SU-DHL-6 (cell line): ENCODE measurements at regions not wholly inside any gene's neighbourhood (a gene's known extent, or its start where the extent isn't known, plus 50 kb on each side); places are given as distances from the start of the nearest gene placed in this dataset.

Experiments
- H2AFZ ChIP-seq: fragments of 200-600 bp; sonication (generic); 2 replicates; pipeline ENCODE4 v1.6.1; 2014; ENCODE audit warnings: low read depth, mild to moderate bottlenecking, moderate library complexity, mixed read lengths, antibody characterized with exemption, low read length; ENCODE audit not compliant: severe bottlenecking
- H3F3A ChIP-seq: fragments of 200-600 bp; shearing (Covaris generic); 2 replicates; pipeline ENCODE4 v1.6.0; 2016; ENCODE audit warnings: antibody characterized with exemption, mild to moderate bottlenecking; ENCODE audit not compliant: insufficient read depth
- H3K27ac ChIP-seq: fragments of 200-600 bp; sonication (generic); 2 replicates; pipeline ENCODE4 v1.5.1; 2016; ENCODE audit warnings: low read depth, mild to moderate bottlenecking, low read length, moderate library complexity, mixed read lengths
- H3K27me3 ChIP-seq: fragments of 200-600 bp; sonication (generic), shearing (Covaris generic); 2 replicates; pipeline ENCODE4 v1.6.0; 2014; ENCODE audit warnings: mild to moderate bottlenecking, low read length
- H3K36me3 ChIP-seq: fragments of 200-600 bp; sonication (generic); 2 replicates; pipeline ENCODE4 v1.6.1; 2014; ENCODE audit warnings: mild to moderate bottlenecking, low read length, mixed read lengths
- H3K4me2 ChIP-seq: fragments of 300-600, 200-600 bp; shearing (Covaris generic), sonication (generic); 2 replicates; pipeline ENCODE4 v1.6.0; 2014; ENCODE audit warnings: low read length, low read depth, mild to moderate bottlenecking; ENCODE audit not compliant: poor library complexity, severe bottlenecking
- H3K4me3 ChIP-seq: fragments of 200-600 bp; sonication (generic); 2 replicates; pipeline ENCODE4 v1.5.1; 2014; ENCODE audit warnings: antibody characterized with exemption, low read length, mild to moderate bottlenecking, mixed read lengths; ENCODE audit not compliant: insufficient read depth, poor library complexity, severe bottlenecking
- H3K79me2 ChIP-seq: fragments of 200-600 bp; sonication (generic); 2 replicates; pipeline ENCODE4 v1.6.1; 2014; ENCODE audit warnings: mild to moderate bottlenecking, low read length, moderate library complexity; ENCODE audit not compliant: insufficient read depth
- H3K9ac ChIP-seq: fragments of 200-600 bp; sonication (generic); 2 replicates; pipeline ENCODE4 v1.7.0; 2014; ENCODE audit warnings: mild to moderate bottlenecking, low read length
- H3K9me2 ChIP-seq: fragments of 200-600 bp; sonication (generic); replicated peaks from 2 replicates; pipeline ENCODE4 v1.6.1; 2014; ENCODE audit warnings: low read length; ENCODE audit not compliant: insufficient read depth
- H3K9me3 ChIP-seq: fragments of 200-600 bp; sonication (generic); 2 replicates; pipeline ENCODE4 v1.6.1; 2014; ENCODE audit warnings: low read length, mixed read lengths; ENCODE audit not compliant: insufficient read depth
- H4K20me1 ChIP-seq: fragments of 200-600 bp; sonication (generic); 2 replicates; pipeline ENCODE4 v1.6.1; 2014; ENCODE audit warnings: low read depth, mild to moderate bottlenecking, antibody characterized with exemption, low read length, moderate library complexity, mixed read lengths
- EZH2phosphoT487 ChIP-seq: fragments of 200-600 bp; sonication (generic), shearing (Covaris generic); conservative IDR thresholded peaks from 2 replicates; pipeline ENCODE4 v1.6.1; 2018; ENCODE audit warnings: mild to moderate bottlenecking, antibody characterized with exemption, low read length, moderate library complexity, mixed read lengths
- TF ChIP-seq, protein P1 (sequence below): fragments of 200-600 bp; sonication (generic); IDR thresholded peaks from one replicate; pipeline ENCODE4 v1.5.1; 2017; ENCODE audit warnings: antibody characterized with exemption, mild to moderate bottlenecking, low read length, moderate library complexity; ENCODE audit not compliant: insufficient read depth, poor library complexity, severe bottlenecking

DNA sequence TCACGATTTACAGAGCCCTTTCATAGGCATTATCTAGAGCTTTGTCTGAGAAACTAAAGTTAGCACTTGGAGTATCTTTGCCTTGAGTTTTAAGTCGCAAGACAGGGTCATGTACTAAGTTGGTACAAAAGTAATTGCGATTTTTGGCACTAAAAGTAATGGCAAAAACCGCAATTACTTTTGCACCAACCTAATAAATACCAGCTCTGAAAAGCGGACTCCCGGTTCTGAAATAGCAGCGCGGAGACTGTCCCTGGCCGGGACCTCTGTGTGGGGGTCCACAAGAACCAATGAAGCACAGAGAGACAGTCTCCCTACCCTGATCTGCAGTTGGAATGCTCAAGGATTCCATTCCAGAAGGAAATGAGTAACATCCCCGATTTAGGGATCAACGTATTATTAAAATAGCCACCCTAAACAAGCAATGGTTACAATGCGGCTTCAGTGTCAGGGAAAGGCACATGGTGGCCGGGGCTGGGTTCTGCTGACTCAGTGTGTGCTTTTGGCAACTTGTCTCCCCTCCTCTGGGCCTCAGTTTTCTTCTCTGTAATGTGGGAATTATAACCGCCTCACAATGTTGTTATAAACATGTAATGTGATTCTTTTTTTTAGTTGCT, 150.3 kb upstream of the MCTP2 start:
- Histone ChIP-seq H3K4me2 (no peak overlapping the region), H3K36me3 (no peaks in the 10 kb centered on the region), H3K9me2 (no peaks in the 10 kb centered on the region), H2AFZ (no peak overlapping the region), H3K27ac (no peak overlapping the region), H4K20me1 (no peaks in the 10 kb centered on the region), H3K79me2 (no peaks in the 10 kb centered on the region), H3K9me3 (no peaks in the 10 kb centered on the region), H3F3A (no peaks in the 10 kb centered on the region), H3K4me3 (no peak overlapping the region), H3K9ac (no peak overlapping the region), H3K27me3 (no peaks in the 10 kb centered on the region)
- TF ChIP-seq, protein P1, sequence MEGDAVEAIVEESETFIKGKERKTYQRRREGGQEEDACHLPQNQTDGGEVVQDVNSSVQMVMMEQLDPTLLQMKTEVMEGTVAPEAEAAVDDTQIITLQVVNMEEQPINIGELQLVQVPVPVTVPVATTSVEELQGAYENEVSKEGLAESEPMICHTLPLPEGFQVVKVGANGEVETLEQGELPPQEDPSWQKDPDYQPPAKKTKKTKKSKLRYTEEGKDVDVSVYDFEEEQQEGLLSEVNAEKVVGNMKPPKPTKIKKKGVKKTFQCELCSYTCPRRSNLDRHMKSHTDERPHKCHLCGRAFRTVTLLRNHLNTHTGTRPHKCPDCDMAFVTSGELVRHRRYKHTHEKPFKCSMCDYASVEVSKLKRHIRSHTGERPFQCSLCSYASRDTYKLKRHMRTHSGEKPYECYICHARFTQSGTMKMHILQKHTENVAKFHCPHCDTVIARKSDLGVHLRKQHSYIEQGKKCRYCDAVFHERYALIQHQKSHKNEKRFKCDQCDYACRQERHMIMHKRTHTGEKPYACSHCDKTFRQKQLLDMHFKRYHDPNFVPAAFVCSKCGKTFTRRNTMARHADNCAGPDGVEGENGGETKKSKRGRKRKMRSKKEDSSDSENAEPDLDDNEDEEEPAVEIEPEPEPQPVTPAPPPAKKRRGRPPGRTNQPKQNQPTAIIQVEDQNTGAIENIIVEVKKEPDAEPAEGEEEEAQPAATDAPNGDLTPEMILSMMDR, result no peak
- TF ChIP-seq EZH2phosphoT487, result no peak

DNA sequence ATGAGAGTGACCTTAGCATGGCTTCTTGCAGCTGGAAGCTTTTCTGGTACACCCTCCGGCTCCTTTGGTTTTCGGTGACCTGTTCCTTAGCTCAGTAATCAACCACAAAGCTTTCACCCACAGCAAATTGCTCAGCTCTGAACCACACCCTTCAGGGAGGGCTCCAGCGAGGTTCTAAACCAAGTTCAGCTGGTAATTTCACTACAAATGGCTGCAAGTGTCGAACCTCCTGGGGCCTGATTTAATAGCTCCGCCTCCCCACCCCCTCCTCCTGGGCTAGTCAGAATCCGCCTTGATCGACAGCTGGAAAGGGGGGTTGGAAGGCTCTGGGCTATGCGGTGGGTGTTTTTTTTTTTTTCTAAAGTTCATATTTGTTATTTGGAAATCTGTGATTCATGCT, 150.9 kb upstream of the MCTP2 start:
- TF ChIP-seq EZH2phosphoT487, result no peak
- TF ChIP-seq, protein P1, result no peak
- no peaks in the 10 kb centered on the region for H3K27me3 ChIP-seq
- H2AFZ ChIP-seq, result no peak overlapping the region
- H3K4me3 ChIP-seq, result no peak overlapping the region
- no peaks in the 10 kb centered on the region for H3F3A ChIP-seq
- no peaks in the 10 kb centered on the region for H4K20me1 ChIP-seq
- H3K79me2 ChIP-seq, result no peaks in the 10 kb centered on the region
- H3K9me2 ChIP-seq, result no peaks in the 10 kb centered on the region
- H3K9ac ChIP-seq, result no peak overlapping the region
- no peaks in the 10 kb centered on the region for H3K36me3 ChIP-seq
- H3K27ac ChIP-seq, result no peak overlapping the region
- H3K9me3 ChIP-seq, result no peaks in the 10 kb centered on the region
- H3K4me2 ChIP-seq, result no peak overlapping the region

DNA sequence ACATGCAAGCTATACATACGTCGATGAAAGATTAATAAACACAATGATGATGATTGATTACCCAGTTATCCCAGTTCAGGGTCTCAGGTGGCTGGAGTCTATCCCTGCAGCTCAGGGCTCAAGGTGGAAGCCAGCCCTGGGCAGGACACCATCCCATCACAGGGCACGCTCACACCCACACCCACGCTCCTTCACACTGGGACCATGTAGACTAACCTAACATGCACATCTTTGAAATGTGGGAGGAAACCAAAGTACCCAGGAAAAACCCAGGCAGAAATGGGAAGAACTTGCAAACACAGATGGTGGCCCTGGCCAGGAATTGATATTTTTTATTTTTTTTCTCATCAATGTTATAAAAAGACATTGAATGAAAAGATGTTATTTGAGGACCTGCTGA, 151.4 kb upstream of the MCTP2 start:
- Histone ChIP-seq H2AFZ (no peak overlapping the region), H3K9me3 (no peaks in the 10 kb centered on the region), H3K79me2 (no peaks in the 10 kb centered on the region), H3K9me2 (no peaks in the 10 kb centered on the region), H3K36me3 (no peaks in the 10 kb centered on the region), H3K4me3 (no peak overlapping the region), H3K27ac (no peak overlapping the region), H3K9ac (no peak overlapping the region), H3K27me3 (no peaks in the 10 kb centered on the region), H3F3A (no peaks in the 10 kb centered on the region), H3K4me2 (no peak overlapping the region), H4K20me1 (no peaks in the 10 kb centered on the region)
- no peak for TF ChIP-seq EZH2phosphoT487
- TF ChIP-seq, protein P1, result no peak

DNA sequence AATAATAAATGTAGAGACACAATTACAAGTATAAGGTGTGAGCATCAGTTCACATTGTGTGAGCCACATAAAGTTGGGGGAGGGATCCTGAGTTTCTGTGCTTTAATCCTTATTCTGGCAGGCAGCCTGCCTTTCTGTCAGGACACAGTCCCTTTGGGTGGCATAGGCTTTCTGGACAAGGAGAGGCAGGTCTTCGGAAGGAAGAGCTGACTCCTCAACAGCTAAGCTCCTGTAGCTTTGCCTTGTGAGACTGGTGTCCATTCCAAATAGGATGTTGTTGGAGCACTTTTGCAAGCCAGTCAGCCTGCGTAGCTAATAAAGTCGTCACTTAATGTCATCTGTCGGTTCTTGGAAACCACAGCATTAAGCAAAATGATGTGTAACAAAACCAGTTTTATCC, 151.9 kb upstream of the MCTP2 start:
- H3K9ac ChIP-seq, result no peak overlapping the region
- no peak overlapping the region for H3K27ac ChIP-seq
- no peak overlapping the region for H3K4me3 ChIP-seq
- H2AFZ ChIP-seq, result no peak overlapping the region
- H3F3A ChIP-seq, result no peaks in the 10 kb centered on the region
- no peaks in the 10 kb centered on the region for H3K36me3 ChIP-seq
- no peak overlapping the region for H3K4me2 ChIP-seq
- no peaks in the 10 kb centered on the region for H4K20me1 ChIP-seq
- no peaks in the 10 kb centered on the region for H3K27me3 ChIP-seq
- TF ChIP-seq EZH2phosphoT487, result no peak
- H3K79me2 ChIP-seq, result no peaks in the 10 kb centered on the region
- H3K9me2 ChIP-seq, result no peaks in the 10 kb centered on the region
- no peaks in the 10 kb centered on the region for H3K9me3 ChIP-seq
